ENCODE measurements at regions not wholly inside any gene's neighbourhood (a gene's known extent, or its start where the extent isn't known, plus 50 kb on each side); places are given as distances from the start of the nearest gene placed in this dataset.

- TF ChIP-seq, protein P1, sequence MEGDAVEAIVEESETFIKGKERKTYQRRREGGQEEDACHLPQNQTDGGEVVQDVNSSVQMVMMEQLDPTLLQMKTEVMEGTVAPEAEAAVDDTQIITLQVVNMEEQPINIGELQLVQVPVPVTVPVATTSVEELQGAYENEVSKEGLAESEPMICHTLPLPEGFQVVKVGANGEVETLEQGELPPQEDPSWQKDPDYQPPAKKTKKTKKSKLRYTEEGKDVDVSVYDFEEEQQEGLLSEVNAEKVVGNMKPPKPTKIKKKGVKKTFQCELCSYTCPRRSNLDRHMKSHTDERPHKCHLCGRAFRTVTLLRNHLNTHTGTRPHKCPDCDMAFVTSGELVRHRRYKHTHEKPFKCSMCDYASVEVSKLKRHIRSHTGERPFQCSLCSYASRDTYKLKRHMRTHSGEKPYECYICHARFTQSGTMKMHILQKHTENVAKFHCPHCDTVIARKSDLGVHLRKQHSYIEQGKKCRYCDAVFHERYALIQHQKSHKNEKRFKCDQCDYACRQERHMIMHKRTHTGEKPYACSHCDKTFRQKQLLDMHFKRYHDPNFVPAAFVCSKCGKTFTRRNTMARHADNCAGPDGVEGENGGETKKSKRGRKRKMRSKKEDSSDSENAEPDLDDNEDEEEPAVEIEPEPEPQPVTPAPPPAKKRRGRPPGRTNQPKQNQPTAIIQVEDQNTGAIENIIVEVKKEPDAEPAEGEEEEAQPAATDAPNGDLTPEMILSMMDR (IDR thresholded peaks at IDR 0.05): no peak
- TF ChIP-seq POLR2A (IDR thresholded peaks at IDR 0.05): no peak
Measured at GRCh38 chr7:52323202-52323746, 712.2 kb upstream of the POM121L12 start.

Data from testis (tissue), 2 donors.